H1 (cell line): ENCODE measurements at regions not wholly inside any gene's neighbourhood (a gene's known extent, or its start where the extent isn't known, plus 50 kb on each side); places are given as distances from the start of the nearest gene placed in this dataset.

Experiments used
- CTCF ChIA-PET: fragments of 300-600 bp; sonication (Branson Sonifier 250); formaldehyde crosslinking; loops from one replicate; lab custom pipeline; 2021; ENCODE audit not compliant: partially characterized antibody; lab: Charles Lee
- POLR2A ChIA-PET: fragments of 300-600 bp; sonication (Branson Sonifier 250); formaldehyde crosslinking; loops from one replicate; lab custom pipeline; 2021; ENCODE audit warnings: inconsistent platforms; ENCODE audit not compliant: partially characterized antibody; lab: Charles Lee
- DNase-seq, 2 experiments: peaks; one replicate each; pipeline versions ENCODE4 v3.0.0 to v3.0.0-alpha.2; 2010 to 2022; ENCODE audit warnings: low spot score in 2 of 2, low read depth in 1 of 2, mixed read lengths in 1 of 2
- FAIRE-seq: peaks from 2 replicates; lab custom pipeline; 2011; peaks lifted over from hg19 to GRCh38; lab: Jason Lieb, UNC
- H2AFZ ChIP-seq: 2 replicates; pipeline ENCODE4 v1.8.1; 2012; ENCODE audit warnings: low read length, inconsistent platforms
- H2AK5ac ChIP-seq: 2 replicates; pipeline ENCODE4 v1.6.1; 2013; ENCODE audit warnings: low read depth, low read length
- H2BK120ac ChIP-seq: replicated peaks from 2 replicates; pipeline ENCODE3; 2013; ENCODE audit warnings: low read depth, low read length, inconsistent platforms
- H2BK12ac ChIP-seq: 2 replicates; pipeline ENCODE4 v1.6.1; 2013; ENCODE audit warnings: low read depth, low read length
- H2BK15ac ChIP-seq: 2 replicates; pipeline ENCODE4 v1.6.1; 2013; ENCODE audit warnings: low read length
- H2BK20ac ChIP-seq: 2 replicates; pipeline ENCODE4 v1.6.1; 2013; ENCODE audit warnings: low read length
- H2BK5ac ChIP-seq: 2 replicates; pipeline ENCODE4 v1.6.1; 2013; ENCODE audit warnings: low read depth, low read length
- H3K14ac ChIP-seq: 2 replicates; pipeline ENCODE4 v1.6.1; 2013; ENCODE audit warnings: inconsistent platforms; ENCODE audit not compliant: insufficient read length
- H3K18ac ChIP-seq: 2 replicates; pipeline ENCODE4 v1.6.1; 2013; ENCODE audit warnings: low read length; ENCODE audit errors: extremely low read depth
- H3K23ac ChIP-seq: 2 replicates; pipeline ENCODE4 v1.6.1; 2013; ENCODE audit warnings: inconsistent platforms; ENCODE audit not compliant: insufficient read length
- H3K23me2 ChIP-seq: 2 replicates; pipeline ENCODE4 v1.6.1; 2013; ENCODE audit warnings: low read depth, low read length
- H3K27ac ChIP-seq: 2 replicates; pipeline ENCODE4 v1.6.1; 2011; ENCODE audit warnings: low read depth, low read length, inconsistent platforms
- H3K27me3 ChIP-seq, 4 experiments: replicated peaks in 1 of 4; 1 replicate in 1 of 4; 2 replicates in 3 of 4; pipeline versions ENCODE4 v1.6.1 to v1.8.1; 2011 to 2013; ENCODE audit warnings: low read length in 3 of 4, mild to moderate bottlenecking in 3 of 4, inconsistent platforms in 2 of 4, mixed read lengths in 2 of 4, moderate library complexity in 1 of 4; ENCODE audit not compliant: control insufficient read depth in 3 of 4, insufficient read depth in 3 of 4; ENCODE audit errors: extremely low read depth in 1 of 4
- H3K36me3 ChIP-seq, 4 experiments: 2 replicates each; pipeline versions ENCODE4 v1.6.1 to v1.8.1; 2011 to 2013; ENCODE audit warnings: mild to moderate bottlenecking in 4 of 4, low read length in 3 of 4, moderate library complexity in 2 of 4, control low read depth in 1 of 4, inconsistent platforms in 1 of 4; ENCODE audit not compliant: insufficient read depth in 4 of 4, control insufficient read depth in 2 of 4
- H3K4ac ChIP-seq: replicated peaks from 2 replicates; pipeline ENCODE3; 2013; ENCODE audit warnings: low read length, low read depth, mixed read lengths, inconsistent platforms; ENCODE audit not compliant: insufficient read length
- H3K4me1 ChIP-seq, 4 experiments: replicated peaks in 1 of 4; 1 replicate in 1 of 4; 2 replicates in 3 of 4; pipeline versions ENCODE4 v1.6.1 to v1.8.1; 2011 to 2013; ENCODE audit warnings: low read length in 3 of 4, inconsistent platforms in 2 of 4, mixed read lengths in 1 of 4; ENCODE audit not compliant: insufficient read depth in 4 of 4, control insufficient read depth in 3 of 4
- H3K4me2 ChIP-seq, 2 experiments: 2 replicates each; pipeline versions ENCODE4 v1.6.1 to v1.8.1; 2011 to 2013; ENCODE audit warnings: low read depth in 2 of 2, low read length in 2 of 2, control low read depth in 1 of 2, inconsistent platforms in 1 of 2, mild to moderate bottlenecking in 1 of 2; ENCODE audit not compliant: insufficient read depth in 1 of 2
- H3K4me3 ChIP-seq, 4 experiments: fragments of 200-600, 300-600 bp in 1 of 4; sonication (generic), shearing (Covaris generic), sonication (Bioruptor Twin) in 1 of 4; 2 replicates each; pipeline versions ENCODE4 v1.5.1 to v1.8.1; 2011 to 2016; ENCODE audit warnings: low read length in 4 of 4, low read depth in 3 of 4, control low read depth in 2 of 4, inconsistent platforms in 2 of 4, mild to moderate bottlenecking in 2 of 4, mixed read lengths in 1 of 4, moderate library complexity in 1 of 4; ENCODE audit not compliant: insufficient read depth in 2 of 4; ENCODE audit errors: extremely low read depth in 1 of 4
- H3K56ac ChIP-seq: replicated peaks from 2 replicates; pipeline ENCODE3; 2013; ENCODE audit warnings: low read depth, mild to moderate bottlenecking, mixed read lengths, low read length, inconsistent platforms; ENCODE audit not compliant: insufficient read length
- H3K79me1 ChIP-seq: 2 replicates; pipeline ENCODE4 v1.6.1; 2013; ENCODE audit warnings: low read depth, low read length, control low read depth
- H3K79me2 ChIP-seq, 2 experiments: 2 replicates each; pipeline versions ENCODE4 v1.6.1 to v1.8.1; 2012 to 2013; ENCODE audit warnings: low read length in 2 of 2, mild to moderate bottlenecking in 2 of 2, inconsistent platforms in 1 of 2; ENCODE audit not compliant: insufficient read depth in 2 of 2, control insufficient read depth in 1 of 2
- H3K9ac ChIP-seq, 4 experiments: replicated peaks in 1 of 4; 1 replicate in 1 of 4; 2 replicates in 3 of 4; pipeline versions ENCODE4 v1.6.1 to v1.8.1; 2011 to 2013; ENCODE audit warnings: low read depth in 3 of 4, low read length in 3 of 4, control low read depth in 2 of 4, mild to moderate bottlenecking in 2 of 4, moderate library complexity in 2 of 4, inconsistent platforms in 1 of 4; ENCODE audit errors: extremely low read depth in 1 of 4
- H3K9me3 ChIP-seq, 2 experiments: 2 replicates each; pipeline versions ENCODE4 v1.6.1 to v1.8.1; 2012 to 2013; ENCODE audit warnings: mild to moderate bottlenecking in 2 of 2, moderate library complexity in 2 of 2, control low read depth in 1 of 2, inconsistent platforms in 1 of 2, low read depth in 1 of 2, low read length in 1 of 2, mixed read lengths in 1 of 2; ENCODE audit not compliant: insufficient read depth in 2 of 2
- H4K20me1 ChIP-seq, 2 experiments: replicated peaks in 1 of 2; 2 replicates each; pipeline versions ENCODE3 to v1.8.1; 2011 to 2013; ENCODE audit warnings: inconsistent platforms in 2 of 2, low read length in 2 of 2, mild to moderate bottlenecking in 1 of 2; ENCODE audit not compliant: insufficient read depth in 2 of 2, control insufficient read depth in 1 of 2
- H4K5ac ChIP-seq: 2 replicates; pipeline ENCODE4 v1.6.1; 2013; ENCODE audit warnings: low read length, low read depth, mixed read lengths, inconsistent platforms; ENCODE audit not compliant: insufficient read length
- H4K8ac ChIP-seq: 2 replicates; pipeline ENCODE4 v1.8.0; 2013; ENCODE audit warnings: mild to moderate bottlenecking, moderate library complexity, low read length, inconsistent platforms; ENCODE audit not compliant: insufficient read depth; ENCODE audit errors: extremely low read depth
- H4K91ac ChIP-seq: replicated peaks from 2 replicates; pipeline ENCODE3; 2013; ENCODE audit warnings: low read length, mixed read lengths, inconsistent platforms; ENCODE audit not compliant: insufficient read length
- CHD1 ChIP-seq: IDR thresholded peaks from 2 replicates; pipeline ENCODE4 v1.6.1; 2012; ENCODE audit warnings: low read depth, low read length, improper control_type of control experiment
- KDM1A ChIP-seq: fragments of 200-600, 300-600 bp; sonication (generic); IDR thresholded peaks from 2 replicates; pipeline ENCODE4 v1.7.1; 2016; ENCODE audit warnings: mild to moderate bottlenecking, low read length, borderline replicate concordance
- NRF1 ChIP-seq: IDR thresholded peaks from 2 replicates; pipeline ENCODE4 v1.6.1; 2011; ENCODE audit warnings: mild to moderate bottlenecking, low read depth, low read length, improper control_type of control experiment
- SIX5 ChIP-seq: IDR thresholded peaks from 2 replicates; pipeline ENCODE4 v1.6.1; 2011; ENCODE audit warnings: mild to moderate bottlenecking, low read depth, low read length
- SRF ChIP-seq: IDR thresholded peaks from 2 replicates; pipeline ENCODE4 v1.6.1; 2011; ENCODE audit warnings: mild to moderate bottlenecking, low read depth, low read length, moderate library complexity
- YY1 ChIP-seq: IDR thresholded peaks from 2 replicates; pipeline ENCODE4 v1.6.1; 2011; ENCODE audit warnings: low read depth, mild to moderate bottlenecking, low read length
- WGBS, 2 experiments: shearing (Covaris generic) in 1 of 2; methylation state at CpG; one replicate each; pipeline versions ENCODE4 v1.1.6 to v1.1.7; 2013 to 2015; ENCODE audit warnings: low lambda C conversion rate in 2 of 2, mixed read lengths in 2 of 2, inconsistent platforms in 1 of 2, low coverage in 1 of 2, missing lambda C conversion rate in 1 of 2; ENCODE audit not compliant: insufficient replicate concordance in 2 of 2, insufficient coverage in 1 of 2, insufficient read length in 1 of 2; ENCODE audit errors: extremely low coverage in 1 of 2, missing lambda C conversion rate in 1 of 2; 5-methylcytosine and 5-hydroxymethylcytosine counted together
- TF ChIP-seq, protein P1 (sequence below): IDR thresholded peaks from 2 replicates; pipeline ENCODE4 v1.6.1; 2012; ENCODE audit warnings: inconsistent platforms
- TF ChIP-seq, protein P2 (sequence below): IDR thresholded peaks from 2 replicates; pipeline ENCODE4 v1.6.1; 2012; ENCODE audit warnings: low read length, inconsistent platforms

DNA sequence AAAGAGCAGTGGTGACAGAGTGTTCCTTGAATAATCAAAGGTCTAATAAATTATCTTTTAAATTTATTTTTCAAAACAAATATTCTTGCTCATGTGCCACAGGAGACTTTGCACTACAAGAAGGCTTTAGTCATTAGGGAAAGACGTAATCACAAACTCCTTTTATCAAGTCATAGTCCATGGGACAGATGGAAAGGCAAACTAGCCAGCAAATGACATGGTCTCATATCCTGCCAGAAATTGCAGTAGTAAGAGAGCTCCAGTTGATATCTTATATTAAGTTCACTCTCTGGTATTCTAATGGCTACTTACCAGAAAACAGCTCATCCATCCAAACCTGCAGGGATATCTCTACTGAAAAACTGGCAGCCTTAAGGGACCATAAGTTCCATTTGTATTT, 225.0 kb upstream of the TP63 start:
- H4K8ac ChIP-seq = no peak overlapping the region
- FAIRE-seq (no peak), DNase-seq (no peak)
- H4K20me1 ChIP-seq = no peaks in the 10 kb centered on the region
- H3K4me3 ChIP-seq = no peak overlapping the region
- H3K79me2 ChIP-seq = no peaks in the 10 kb centered on the region
- H3K36me3 ChIP-seq = no peaks in the 10 kb centered on the region
- no peak overlapping the region for H4K5ac ChIP-seq
- H3K27ac ChIP-seq = no peak overlapping the region
- ChIA-PET CTCF (interaction anchor here (0.9 kb wide), 1 partner anchor 13 kb away, joined by 4 read pairs; no protein-coding TSS in a partner anchor), POLR2A (no interaction called here)
- H3K23ac ChIP-seq = no peak overlapping the region
- no peak overlapping the region for H3K9ac ChIP-seq
- H3K18ac ChIP-seq = no peak overlapping the region
- H3K14ac ChIP-seq = no peak overlapping the region
- H2BK5ac ChIP-seq = no peak overlapping the region
- H2BK12ac ChIP-seq = no peak overlapping the region
- H3K4me1 ChIP-seq = no peaks in the 10 kb centered on the region
- TF ChIP-seq CHD1 (no peak), NRF1 (no peak), YY1 (no peak), KDM1A (no peak), SRF (no peak), SIX5 (no peak)
- TF ChIP-seq, protein P1, sequence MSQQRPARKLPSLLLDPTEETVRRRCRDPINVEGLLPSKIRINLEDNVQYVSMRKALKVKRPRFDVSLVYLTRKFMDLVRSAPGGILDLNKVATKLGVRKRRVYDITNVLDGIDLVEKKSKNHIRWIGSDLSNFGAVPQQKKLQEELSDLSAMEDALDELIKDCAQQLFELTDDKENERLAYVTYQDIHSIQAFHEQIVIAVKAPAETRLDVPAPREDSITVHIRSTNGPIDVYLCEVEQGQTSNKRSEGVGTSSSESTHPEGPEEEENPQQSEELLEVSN = no peak
- TF ChIP-seq, protein P2, sequence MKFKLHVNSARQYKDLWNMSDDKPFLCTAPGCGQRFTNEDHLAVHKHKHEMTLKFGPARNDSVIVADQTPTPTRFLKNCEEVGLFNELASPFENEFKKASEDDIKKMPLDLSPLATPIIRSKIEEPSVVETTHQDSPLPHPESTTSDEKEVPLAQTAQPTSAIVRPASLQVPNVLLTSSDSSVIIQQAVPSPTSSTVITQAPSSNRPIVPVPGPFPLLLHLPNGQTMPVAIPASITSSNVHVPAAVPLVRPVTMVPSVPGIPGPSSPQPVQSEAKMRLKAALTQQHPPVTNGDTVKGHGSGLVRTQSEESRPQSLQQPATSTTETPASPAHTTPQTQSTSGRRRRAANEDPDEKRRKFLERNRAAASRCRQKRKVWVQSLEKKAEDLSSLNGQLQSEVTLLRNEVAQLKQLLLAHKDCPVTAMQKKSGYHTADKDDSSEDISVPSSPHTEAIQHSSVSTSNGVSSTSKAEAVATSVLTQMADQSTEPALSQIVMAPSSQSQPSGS = no peak
- H3K9me3 ChIP-seq = no peaks in the 10 kb centered on the region
- 94% methylated on average over 1 of the region's 1 CpG; no CpG with 5 or more reads in 1 of the 2 experiments for WGBS, 2 experiments
- H2AK5ac ChIP-seq = no peak overlapping the region
- no peak overlapping the region for H2BK20ac ChIP-seq
- H2AFZ ChIP-seq = no peak overlapping the region
- no peak overlapping the region for H3K4me2 ChIP-seq
- H3K79me1 ChIP-seq = no peaks in the 10 kb centered on the region
- H3K56ac ChIP-seq = no peak overlapping the region
- no peak overlapping the region for H2BK120ac ChIP-seq
- H2BK15ac ChIP-seq = no peak overlapping the region
- H4K91ac ChIP-seq = no peak overlapping the region
- H3K23me2 ChIP-seq = no peaks in the 10 kb centered on the region
- H3K27me3 ChIP-seq = no peaks in the 10 kb centered on the region
- no peak overlapping the region for H3K4ac ChIP-seq
